Stomach (tissue), 4 donors: ENCODE measurements at regions not wholly inside any gene's neighbourhood (a gene's known extent, or its start where the extent isn't known, plus 50 kb on each side); places are given as distances from the start of the nearest gene placed in this dataset.

Source experiments
- EP300 ChIP-seq: sonication (generic); formaldehyde crosslinking; IDR thresholded peaks from one replicate; pipeline ENCODE4 v1.6.1; 2017; ENCODE audit warnings: antibody characterized with exemption
- POLR2A ChIP-seq, 4 donors: fragments of 450-650 bp; IDR thresholded peaks; one replicate each; pipeline ENCODE4 v1.6.1; 2016; ENCODE audit warnings: antibody characterized with exemption in 4 of 4, control low read depth in 2 of 4, mild to moderate bottlenecking in 1 of 4, moderate library complexity in 1 of 4
- TF ChIP-seq, protein P1 (sequence below), 7 experiments: fragments of 450-650 bp in 4 of 7; fragments of 200-600 bp in 3 of 7; sonication (generic) in 3 of 7; IDR thresholded peaks; one replicate each; pipeline ENCODE4 v1.5.1; 2016 to 2019; ENCODE audit warnings: antibody characterized with exemption in 7 of 7, control low read depth in 2 of 7, mild to moderate bottlenecking in 1 of 7

DNA sequence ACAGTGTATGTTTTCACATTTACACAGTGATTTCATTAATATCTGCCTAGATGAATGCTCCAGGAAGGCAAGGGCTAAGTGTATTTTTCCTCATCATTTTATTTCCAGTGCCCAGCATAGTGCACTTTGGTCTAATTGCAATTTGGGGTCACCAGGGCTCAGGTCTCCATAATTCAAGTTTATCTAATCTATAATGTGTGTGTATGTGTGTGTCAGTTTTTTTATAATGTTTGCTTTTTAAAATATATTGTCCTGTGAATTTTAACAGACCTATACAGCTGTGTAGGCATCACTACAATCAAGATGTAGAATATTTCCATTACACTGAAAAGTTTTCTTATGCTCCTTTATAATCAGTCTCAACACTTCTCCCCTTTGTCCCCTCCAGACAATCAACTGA is 620.4 kb downstream of the STK39 start:
- TF ChIP-seq EP300 (no peak), POLR2A (IDR thresholded peaks at IDR 0.05) (no peak)
- TF ChIP-seq, protein P1, sequence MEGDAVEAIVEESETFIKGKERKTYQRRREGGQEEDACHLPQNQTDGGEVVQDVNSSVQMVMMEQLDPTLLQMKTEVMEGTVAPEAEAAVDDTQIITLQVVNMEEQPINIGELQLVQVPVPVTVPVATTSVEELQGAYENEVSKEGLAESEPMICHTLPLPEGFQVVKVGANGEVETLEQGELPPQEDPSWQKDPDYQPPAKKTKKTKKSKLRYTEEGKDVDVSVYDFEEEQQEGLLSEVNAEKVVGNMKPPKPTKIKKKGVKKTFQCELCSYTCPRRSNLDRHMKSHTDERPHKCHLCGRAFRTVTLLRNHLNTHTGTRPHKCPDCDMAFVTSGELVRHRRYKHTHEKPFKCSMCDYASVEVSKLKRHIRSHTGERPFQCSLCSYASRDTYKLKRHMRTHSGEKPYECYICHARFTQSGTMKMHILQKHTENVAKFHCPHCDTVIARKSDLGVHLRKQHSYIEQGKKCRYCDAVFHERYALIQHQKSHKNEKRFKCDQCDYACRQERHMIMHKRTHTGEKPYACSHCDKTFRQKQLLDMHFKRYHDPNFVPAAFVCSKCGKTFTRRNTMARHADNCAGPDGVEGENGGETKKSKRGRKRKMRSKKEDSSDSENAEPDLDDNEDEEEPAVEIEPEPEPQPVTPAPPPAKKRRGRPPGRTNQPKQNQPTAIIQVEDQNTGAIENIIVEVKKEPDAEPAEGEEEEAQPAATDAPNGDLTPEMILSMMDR (IDR thresholded peaks at IDR 0.05) = no peak
